Frontal cortex (tissue), 3 donors: ENCODE measurements at regions not wholly inside any gene's neighbourhood (a gene's known extent, or its start where the extent isn't known, plus 50 kb on each side); places are given as distances from the start of the nearest gene placed in this dataset.

ENCODE experiments used
- DNase-seq, 2 donors: peaks; one replicate each; pipeline ENCODE4 v3.0.0; 2012; ENCODE audit warnings: low spot score in 2 of 2
- FAIRE-seq: peaks from 2 replicates; lab custom pipeline; 2012; peaks lifted over from hg19 to GRCh38; lab: Jason Lieb, UNC
- donor health status: control.
- donor health status: control.
- donor health status: control.

DNA sequence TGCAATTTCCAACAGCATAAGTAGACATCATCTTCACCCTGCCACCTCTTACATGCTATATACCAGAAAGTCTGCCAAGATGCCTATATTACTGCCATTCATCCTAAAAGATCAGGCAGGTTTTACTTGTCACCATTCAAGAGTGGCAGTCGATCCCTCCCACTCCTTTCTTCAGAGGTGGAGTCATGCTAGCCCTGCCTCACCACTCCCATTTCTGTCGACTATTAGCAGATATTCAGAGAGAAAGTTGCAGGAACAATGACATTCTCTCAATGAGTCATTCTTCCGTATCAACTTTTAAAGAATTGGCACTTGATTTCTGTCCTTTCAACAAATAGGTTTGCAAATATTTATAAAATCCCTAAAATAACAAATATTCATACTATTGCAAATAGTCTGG lies 1060.1 kb downstream of the ADGRL3 start:
- DNase-seq (no peak), FAIRE-seq (no peak)

DNA sequence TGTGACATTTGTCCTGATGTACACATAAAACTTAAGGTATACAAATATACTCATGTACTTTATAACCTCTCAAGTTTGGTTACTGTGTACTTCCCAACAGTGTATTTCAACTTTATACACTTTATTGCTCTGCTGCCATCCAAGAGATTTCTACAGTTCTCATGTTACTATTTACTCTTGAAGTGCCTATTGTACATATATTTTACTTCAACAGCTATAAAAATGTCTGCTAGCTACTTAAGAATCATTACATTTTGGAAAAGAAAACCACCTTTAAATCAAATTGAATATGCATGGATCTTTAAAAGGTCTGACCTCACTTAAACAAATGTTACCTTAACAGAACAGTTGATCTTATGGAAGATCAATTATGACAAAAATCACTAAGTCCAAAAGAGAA lies 1056.4 kb downstream of the ADGRL3 start:
- DNase-seq: no peak
- no peak for FAIRE-seq

DNA sequence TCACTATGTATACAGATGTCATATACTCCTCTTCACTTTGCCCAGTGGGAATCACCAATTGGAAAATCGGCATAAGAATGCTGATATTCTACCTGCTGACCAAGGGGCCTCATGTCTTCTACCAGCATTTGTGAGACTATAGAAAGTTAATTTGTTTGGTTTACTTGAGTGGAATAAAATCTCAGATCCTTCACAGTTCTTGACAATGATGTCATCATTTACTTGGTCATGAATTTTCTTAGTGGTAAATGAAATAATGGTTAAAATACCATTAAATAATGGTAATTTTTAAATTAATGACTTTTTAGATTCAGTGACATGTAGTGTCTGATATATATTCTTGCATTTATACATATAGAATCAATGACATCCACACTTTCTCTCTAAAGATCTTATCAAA lies 1052.6 kb downstream of the ADGRL3 start:
- DNase-seq (no peak), FAIRE-seq (no peak)

DNA sequence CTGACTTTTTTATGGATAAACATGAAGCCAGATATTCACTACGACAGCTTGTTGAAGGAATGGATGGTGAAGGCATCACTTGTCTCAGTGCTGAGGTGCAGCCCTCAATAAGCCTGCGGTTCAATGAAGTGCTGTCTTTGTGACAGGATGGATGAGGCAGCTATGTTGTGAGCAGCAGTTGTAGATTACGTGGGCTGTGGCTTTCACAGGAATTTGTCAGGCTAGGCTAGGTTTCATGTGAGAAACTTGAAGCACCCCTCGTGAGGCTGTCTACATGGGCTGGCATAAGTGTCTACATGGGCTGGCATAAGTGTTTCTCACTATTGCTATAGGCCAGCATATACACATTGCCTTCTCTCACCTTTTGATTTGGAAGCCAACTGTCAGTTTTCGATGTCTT lies 1050.0 kb downstream of the ADGRL3 start:
- FAIRE-seq (no peak), DNase-seq (no peak)

DNA sequence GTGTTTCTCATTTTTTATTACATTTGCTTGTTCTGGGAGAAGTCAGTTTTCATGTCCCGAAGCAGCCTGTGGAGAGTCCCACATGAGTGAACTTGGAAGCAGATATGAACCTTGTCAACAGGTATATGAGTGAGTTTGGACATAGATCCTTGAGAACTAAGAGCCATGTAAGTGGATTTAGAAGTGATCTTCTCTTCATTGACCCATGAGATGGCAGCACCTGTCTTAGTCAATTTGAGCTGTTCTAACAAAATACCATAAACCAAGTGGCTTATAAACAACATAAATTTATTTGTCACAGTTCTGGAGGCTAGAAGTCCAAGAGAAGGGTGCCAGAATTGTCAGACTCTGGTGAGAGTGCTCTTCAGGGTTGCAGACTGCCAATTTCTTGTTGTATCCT lies 1043.8 kb downstream of the ADGRL3 start:
- no peak for FAIRE-seq

DNA sequence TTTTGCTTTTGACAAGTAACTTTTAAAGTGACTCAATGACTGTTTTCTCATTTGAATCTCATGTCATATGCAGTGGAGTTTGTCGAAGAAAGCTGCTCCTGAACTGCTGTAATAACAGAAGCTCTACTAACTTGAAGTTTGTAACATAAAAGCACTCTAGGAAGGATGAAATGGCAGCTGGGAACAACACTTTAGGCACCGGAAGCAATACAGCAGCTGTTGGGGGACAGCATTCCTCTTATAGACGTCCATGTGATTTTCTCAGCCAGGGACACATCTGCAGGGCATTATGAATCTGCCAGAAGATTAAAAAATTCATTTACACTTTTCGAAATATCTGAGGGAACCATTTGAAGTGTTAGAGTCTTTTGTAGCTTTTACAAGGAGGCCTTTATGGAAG lies 1035.8 kb downstream of the ADGRL3 start:
- no peak for DNase-seq
- FAIRE-seq: no peak

More for the DNA sequence above, 1043.8 kb downstream of the ADGRL3 start:
- DNase-seq: no peak

DNA sequence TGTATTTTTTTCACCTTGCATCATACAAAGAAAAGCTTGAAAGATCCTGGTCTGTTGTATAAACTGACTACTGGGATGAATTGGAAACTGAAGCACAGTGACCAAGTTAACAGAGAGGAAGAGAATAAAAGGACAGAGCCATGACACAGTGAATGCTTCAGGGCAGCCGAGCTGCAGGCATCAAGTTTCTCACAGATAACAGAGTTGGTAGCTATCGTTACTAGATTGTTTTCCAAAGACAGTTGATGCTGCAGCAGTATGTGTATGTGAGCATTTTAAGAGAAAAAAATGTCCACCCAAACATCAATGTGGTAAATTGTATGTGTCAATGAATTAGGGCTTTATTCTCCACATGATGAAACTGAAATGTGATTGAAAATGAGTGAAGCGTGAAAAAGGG lies 1032.7 kb downstream of the ADGRL3 start:
- FAIRE-seq (no peak), DNase-seq (no peak)

DNA sequence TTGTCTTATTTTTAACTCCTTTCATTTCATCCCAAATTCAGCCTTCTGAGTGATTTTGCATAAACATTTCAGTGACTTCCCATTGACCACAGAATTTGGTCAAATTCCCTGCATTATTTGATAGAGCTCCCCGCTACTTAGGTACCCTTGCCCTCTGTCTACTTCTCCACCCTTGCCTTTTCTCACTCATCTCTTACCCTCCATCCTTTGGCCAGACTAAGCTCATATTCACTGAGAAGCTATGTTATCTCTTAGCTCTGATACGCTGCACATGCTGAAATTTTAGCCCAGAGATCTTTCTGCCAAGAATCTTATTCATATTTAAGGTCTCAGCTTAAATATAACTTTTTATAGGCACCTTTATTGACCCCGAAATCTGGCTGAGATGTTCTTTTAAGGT lies 1031.9 kb downstream of the ADGRL3 start:
- no peak for FAIRE-seq

DNA sequence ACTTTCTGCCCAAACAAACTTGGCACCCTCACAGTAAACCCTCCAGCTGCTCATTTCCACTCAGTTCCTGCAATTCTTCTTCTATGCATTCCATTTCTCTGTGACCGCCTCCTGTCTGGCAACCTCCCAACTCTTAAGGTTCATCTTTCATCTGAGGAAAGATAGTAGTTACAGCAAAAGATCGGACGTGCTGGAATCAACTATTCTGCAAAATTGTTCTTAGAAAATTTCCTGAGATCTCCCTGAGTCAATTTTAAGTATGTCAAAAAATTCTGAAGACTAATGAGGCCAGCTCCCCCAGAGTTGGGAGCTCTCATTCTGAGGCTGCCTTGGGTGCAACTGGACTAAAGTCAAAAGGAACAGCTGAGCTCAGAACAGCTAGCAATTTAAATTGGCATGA lies 1026.0 kb downstream of the ADGRL3 start:
- no peak for DNase-seq
- FAIRE-seq: no peak

More for the DNA sequence above, 1031.9 kb downstream of the ADGRL3 start:
- no peak for DNase-seq

DNA sequence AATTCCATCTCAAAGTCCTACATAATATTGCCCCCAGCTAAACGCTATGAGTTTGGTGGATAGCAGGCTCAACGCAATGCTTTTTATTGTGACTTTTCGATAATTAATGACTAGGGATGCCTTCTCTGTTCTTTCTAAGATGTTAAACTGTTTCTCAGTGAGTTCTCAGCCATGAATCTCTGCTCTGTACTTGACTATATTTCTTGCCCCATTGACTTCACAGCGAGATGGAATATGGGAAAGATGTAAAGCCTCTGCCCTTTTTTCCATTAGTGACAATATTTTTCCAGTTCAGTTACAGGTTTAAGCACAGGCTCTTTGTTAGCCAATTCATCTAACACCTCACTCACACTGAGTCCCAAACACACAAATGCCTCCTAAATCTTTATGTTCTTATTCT lies 1022.0 kb downstream of the ADGRL3 start:
- no peak for FAIRE-seq
- no peak for DNase-seq

DNA sequence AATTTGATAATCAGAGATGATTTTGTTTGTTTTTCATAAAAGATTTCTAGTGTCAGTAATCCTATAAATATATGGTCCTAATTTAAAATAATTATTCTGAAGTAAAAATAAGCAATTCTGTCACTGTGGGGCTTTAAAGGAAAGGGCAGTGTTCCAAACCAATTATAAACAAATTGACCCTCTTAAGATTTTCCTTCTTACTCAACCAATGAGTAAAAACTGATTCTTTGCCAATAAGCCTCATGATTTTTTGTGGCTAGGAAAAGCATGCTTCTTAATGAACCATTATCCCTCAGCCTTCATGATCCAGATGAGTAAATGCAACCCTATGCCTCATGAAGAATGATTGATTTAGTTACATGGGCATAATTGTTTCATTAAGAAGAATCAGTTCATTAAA lies 1010.4 kb downstream of the ADGRL3 start:
- no peak for DNase-seq
- FAIRE-seq: no peak

DNA sequence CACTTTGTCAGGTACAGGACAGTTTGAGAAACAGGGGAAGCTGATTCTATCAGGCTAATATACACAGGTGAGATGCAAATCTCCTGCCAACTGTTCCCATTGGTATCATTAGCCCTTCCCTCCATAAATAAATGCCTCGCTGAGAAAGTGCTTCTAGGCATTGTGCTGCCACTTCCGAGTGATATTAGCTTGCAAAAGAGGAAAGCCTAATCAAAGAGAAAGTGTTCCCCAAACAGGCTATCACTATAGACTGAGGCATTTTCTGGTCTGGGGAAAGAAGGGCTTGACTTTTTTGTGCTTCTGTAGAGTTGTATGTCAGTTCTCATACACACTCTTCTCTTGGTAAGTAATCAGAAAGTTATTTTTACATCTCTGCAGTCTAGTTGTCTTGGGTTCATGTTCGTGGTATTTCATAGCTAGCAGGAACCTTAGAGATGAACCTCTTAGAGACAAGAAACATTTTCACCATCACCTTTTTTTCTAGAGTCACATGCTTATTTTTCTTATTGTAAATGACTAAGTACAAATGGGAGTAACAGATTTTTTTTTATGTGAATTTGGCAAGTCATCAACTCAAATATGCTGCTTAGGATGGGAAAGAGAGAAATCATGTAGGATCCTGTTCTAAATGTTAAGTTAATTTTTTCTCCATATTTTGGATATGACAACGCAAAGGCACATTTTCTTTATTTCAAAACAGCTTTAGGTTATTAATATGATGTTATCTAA lies 1009.8 kb downstream of the ADGRL3 start:
- FAIRE-seq (no peak), DNase-seq (no peak)

DNA sequence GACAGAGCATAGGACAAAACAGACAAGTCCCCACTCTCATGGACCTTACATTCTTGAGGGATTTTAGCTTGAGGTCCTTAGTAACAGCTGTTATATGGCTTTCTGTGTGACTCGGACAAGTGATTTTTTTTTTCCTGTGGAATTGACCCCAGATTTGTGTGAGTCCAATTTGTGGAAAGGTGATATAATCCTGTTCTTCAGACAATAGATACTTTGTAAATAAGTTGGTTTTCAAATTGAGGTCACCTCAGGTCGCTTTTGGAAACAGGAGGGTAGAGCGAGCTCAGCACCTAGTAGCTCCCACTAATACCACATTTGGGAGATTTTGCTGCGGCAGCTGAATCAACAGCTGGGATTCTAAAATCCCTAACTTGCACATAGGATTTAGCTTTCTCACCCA lies 1008.8 kb downstream of the ADGRL3 start:
- DNase-seq (no peak), FAIRE-seq (no peak)

DNA sequence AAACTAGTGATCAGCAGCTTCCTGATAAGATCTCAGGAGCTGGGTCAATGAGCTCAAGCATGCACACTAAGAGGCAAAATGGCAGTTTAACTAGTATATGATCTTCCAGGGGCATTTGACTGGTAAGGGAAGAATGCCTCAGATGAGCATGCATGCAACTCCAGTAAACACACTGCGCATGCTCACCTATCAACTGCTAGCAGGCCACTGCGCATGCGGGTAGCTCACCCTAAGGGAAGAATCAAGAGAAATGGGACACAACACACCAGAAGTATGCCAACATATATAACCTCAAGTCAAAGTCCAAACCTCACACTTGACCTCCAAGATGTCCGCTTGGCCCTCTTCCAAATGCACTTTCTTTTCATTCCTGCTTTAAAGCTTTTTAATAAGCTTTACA lies 1004.0 kb downstream of the ADGRL3 start:
- FAIRE-seq (no peak), DNase-seq (no peak)

DNA sequence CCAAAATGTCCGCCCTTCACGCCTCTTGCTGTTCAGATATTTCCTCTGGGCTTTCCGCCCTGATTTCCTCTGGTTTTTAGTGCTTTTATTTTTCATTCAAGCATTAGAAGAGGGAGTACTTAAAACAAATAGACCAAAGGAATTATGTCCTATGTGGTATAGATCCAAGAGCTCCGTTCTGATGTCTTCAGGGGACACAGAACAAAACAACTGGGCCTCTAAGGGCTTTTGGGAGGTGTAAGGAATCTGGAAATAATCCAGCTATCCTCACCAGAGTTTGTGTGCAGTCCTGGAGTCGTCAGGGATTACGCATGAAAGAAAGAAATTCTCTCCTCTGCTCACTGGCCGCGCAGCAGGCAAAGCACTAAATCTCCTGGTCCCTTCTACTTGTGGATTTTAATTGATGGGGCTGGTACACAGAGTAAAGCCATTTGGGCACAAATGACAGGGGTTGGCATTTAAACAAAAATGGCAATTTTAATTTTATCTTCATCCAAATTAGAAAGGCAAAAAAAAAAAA lies 999.2 kb downstream of the ADGRL3 start:
- FAIRE-seq (no peak), DNase-seq (no peak)

DNA sequence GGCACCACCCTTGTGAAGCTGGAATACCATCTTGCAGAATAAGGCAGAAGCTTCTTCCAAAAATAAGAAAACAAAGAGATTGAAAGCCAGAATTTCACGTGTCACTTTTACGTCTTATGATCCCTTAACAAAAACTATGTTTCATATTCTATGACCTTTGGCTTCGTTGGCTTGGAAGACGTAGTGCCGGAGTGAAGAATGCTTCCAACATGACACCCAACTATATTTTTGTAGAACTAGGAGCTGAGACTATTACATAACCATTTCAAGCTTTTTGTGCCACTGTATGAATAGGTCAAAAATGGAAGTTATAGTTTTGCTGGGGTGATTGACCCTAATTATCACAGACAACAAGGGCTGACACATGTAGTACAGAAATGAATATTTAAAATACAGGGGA lies 996.2 kb downstream of the ADGRL3 start:
- FAIRE-seq (no peak), DNase-seq (no peak)

DNA sequence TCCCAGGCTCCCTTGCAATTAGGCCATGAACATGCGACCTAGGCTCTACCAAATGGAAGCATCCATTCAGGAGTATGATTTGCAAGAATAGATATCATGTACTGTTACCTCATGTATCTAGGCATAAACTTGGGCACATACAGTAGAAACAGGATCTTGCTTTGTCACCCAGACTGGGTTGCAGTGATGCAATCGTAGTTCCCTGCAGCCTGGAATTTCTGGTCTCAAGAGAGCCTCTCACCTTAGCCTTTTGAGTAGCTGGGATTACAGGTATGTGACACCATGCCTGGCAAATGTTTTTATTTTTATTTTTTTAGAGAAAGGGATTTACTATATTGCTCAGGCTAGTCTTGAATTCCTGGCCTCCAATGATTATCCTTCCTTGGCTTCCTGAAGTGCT lies 994.2 kb downstream of the ADGRL3 start:
- FAIRE-seq: no peak
- DNase-seq: no peak

DNA sequence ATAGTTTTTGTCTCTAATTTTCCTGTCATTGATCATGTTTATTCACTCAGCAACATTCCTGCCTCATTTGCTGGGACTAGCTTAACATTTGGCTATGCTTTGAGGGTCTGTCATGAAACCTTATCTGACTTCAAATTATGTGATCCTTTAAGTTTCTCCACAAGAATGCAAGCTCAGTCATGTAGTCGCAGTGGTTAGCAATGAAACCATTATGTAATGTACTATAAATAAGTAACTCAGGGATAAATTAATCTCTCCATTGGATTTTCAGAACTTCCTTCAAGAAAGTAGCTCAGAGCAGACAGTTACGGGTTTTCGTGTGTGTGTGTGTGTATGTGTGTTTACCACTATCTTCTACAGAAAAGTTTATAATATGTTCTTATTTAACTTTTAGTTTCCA lies 993.6 kb downstream of the ADGRL3 start:
- no peak for FAIRE-seq
- no peak for DNase-seq

DNA sequence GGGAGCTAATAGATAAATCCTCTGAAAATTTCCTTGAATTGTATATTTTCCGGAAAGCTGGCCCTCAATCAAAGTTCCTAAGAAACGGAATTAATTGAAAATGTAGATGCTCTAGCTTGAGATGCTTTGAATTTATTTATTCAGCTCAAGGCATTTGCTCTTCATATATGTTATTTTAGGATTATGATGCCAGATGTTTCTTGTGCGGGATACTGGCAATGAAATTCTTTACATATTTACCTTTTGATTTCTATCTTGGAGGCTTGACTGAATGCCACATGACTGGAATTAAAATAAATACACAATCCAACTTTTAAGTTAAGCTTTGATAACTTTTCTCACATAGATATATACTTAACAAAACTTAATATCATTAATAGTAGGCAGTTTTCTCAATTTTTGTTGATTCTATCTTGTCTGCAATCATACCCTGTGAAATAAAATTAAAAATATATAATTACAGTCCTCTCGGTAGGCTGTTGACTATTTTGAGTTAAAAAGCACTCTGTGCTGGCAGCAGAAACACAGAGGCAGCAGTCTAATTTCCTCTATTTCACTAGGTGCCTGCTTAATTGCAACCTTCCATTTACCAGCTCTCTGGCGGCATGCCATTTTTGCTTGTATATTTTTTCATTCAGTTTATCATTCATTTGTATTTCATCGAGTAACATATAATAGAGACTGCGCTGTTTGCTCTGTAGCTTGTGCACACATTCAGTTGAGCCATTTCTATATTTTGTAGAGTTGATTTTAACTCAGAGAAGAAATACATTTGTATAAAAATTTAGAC lies 991.5 kb downstream of the ADGRL3 start:
- no peak for DNase-seq
- no peak for FAIRE-seq

DNA sequence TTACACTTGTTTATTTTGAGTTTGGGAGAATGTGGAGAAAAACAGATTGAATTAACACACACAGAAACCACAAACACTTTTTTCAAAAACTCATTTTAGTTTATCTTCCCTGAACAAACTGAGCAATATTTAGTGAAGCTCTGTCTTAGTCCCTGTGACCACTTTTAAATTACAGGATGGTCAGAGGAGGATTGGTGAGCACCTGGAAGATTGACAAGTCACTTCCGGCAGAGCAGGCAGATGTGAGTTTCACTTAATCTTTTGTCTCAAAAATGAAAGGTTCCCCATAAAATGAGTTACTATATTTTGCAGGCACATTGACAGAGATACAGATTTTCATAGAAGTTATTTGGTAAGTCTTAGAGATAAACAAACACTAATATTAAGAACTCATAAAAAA lies 970.1 kb downstream of the ADGRL3 start:
- DNase-seq (no peak), FAIRE-seq (no peak)

DNA sequence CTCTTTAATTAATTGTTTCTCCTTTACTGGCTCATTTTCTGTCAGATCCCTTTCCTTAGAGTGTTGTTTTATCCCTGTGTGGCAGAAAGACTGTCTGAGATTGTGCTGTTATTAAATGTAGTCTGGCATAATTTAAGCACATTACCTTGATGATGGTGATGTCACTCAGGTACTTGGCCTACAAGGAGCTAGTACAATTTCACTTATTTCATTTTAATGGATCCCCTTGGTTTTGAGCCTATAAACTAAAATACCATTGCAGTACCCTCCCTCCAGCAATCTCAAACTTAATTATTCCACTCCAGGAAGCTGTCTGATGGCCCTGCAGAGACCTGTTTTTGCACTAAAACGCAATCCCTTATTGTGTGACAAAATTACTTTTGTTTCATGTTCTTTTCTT lies 968.6 kb downstream of the ADGRL3 start:
- DNase-seq: no peak
- no peak for FAIRE-seq
